Panc1 (cell line): ENCODE measurements at regions not wholly inside any gene's neighbourhood (a gene's known extent, or its start where the extent isn't known, plus 50 kb on each side); places are given as distances from the start of the nearest gene placed in this dataset.

ENCODE experiments used
- ATAC-seq: fragments of 200-7000 bp; cut with Tn5 transposase; 2 replicates; pipeline ENCODE4 v1.9.1; 2020; ENCODE audit warnings: mild to moderate bottlenecking, moderate library complexity
- BruUV-seq: library from RNA; stranded (reverse); fragments of 400-500 nt; replicated peaks from 2 replicates; lab custom pipeline; 2021; lab: Mats Ljungman, UMichigan
- CTCF ChIA-PET: fragments of 300-600 bp; sonication (Branson Sonifier 250); formaldehyde crosslinking; loops from one replicate; lab custom pipeline; 2022; ENCODE audit warnings: antibody characterized with exemption; lab: Charles Lee
- POLR2A ChIA-PET: fragments of 300-600 bp; sonication (Branson Sonifier 250); formaldehyde crosslinking; loops from one replicate; lab custom pipeline; 2022; ENCODE audit warnings: antibody characterized with exemption; lab: Charles Lee
- DNase-seq: peaks from one replicate; pipeline ENCODE4 v3.0.0-alpha.2; 2010; ENCODE audit warnings: low read depth, low spot score
- H3K27ac ChIP-seq: 2 replicates; pipeline ENCODE4 v1.5.1; 2011; ENCODE audit warnings: mild to moderate bottlenecking, low read length, inconsistent platforms
- H3K27me3 ChIP-seq: fragments of 200-500 bp; sonication (Bioruptor generic); 2 replicates; pipeline ENCODE4 v1.6.0; 2014; ENCODE audit warnings: low read length, inconsistent platforms; ENCODE audit not compliant: control insufficient read depth, insufficient read depth
- H3K36me3 ChIP-seq: fragments of 200-500 bp; sonication (Bioruptor generic); 2 replicates; pipeline ENCODE4 v1.5.1; 2014; ENCODE audit warnings: inconsistent platforms, mild to moderate bottlenecking, low read length, moderate library complexity; ENCODE audit not compliant: control insufficient read depth, insufficient read depth
- H3K4me1 ChIP-seq: 2 replicates; pipeline ENCODE4 v1.5.1; 2011; ENCODE audit warnings: inconsistent platforms, mild to moderate bottlenecking, low read length, moderate library complexity; ENCODE audit not compliant: control insufficient read depth, insufficient read depth
- H3K4me3 ChIP-seq, 2 experiments: 2 replicates each; pipeline ENCODE4 v1.5.1; 2011 to 2012; ENCODE audit warnings: low read depth in 2 of 2, low read length in 2 of 2, mild to moderate bottlenecking in 2 of 2, inconsistent platforms in 1 of 2, moderate library complexity in 1 of 2
- H3K9me3 ChIP-seq: fragments of 200-500 bp; sonication (Bioruptor generic); 2 replicates; pipeline ENCODE4 v1.5.1; 2014; ENCODE audit warnings: low read depth, mild to moderate bottlenecking, inconsistent platforms, low read length, moderate library complexity; ENCODE audit not compliant: control insufficient read depth, insufficient read depth
- POLR2AphosphoS5 ChIP-seq: IDR thresholded peaks from 2 replicates; pipeline ENCODE4 v1.6.1; 2012; ENCODE audit warnings: mild to moderate bottlenecking, low read depth, low read length, moderate library complexity
- SIN3A ChIP-seq: IDR thresholded peaks from 2 replicates; pipeline ENCODE4 v1.6.1; 2012; ENCODE audit warnings: low read depth, mild to moderate bottlenecking, low read length, moderate library complexity, borderline replicate concordance; ENCODE audit not compliant: insufficient read depth
- TCF7L2 ChIP-seq: IDR thresholded peaks from 2 replicates; pipeline ENCODE4 v1.6.1; 2011; ENCODE audit warnings: mild to moderate bottlenecking, low read depth, low read length, inconsistent platforms
- in situ Hi-C: cut with HindIII; loops from 2 replicates; pipeline ENCODE4 v1.10.0; 2016; ENCODE audit warnings: low sequenced_read_pairs, low pct_unique_long_range_greater_than_20kb
- intact Hi-C: fragments of 100-400 bp; cut with micrococcal nuclease; formaldehyde crosslinking; loops from one replicate; pipeline ENCODE4 v1.10.0; 2022; ENCODE audit not compliant: unreplicated experiment
- TF ChIP-seq, protein P1 (sequence below), 2 experiments: IDR thresholded peaks; 2 replicates each; pipeline ENCODE4 v1.6.1; 2011 to 2012; ENCODE audit warnings: low read depth in 2 of 2, control low read depth in 1 of 2, low read length in 1 of 2, mild to moderate bottlenecking in 1 of 2, moderate library complexity in 1 of 2; ENCODE audit not compliant: insufficient read depth in 1 of 2
- TF ChIP-seq, protein P2 (sequence below): fragments of 450-650 bp; IDR thresholded peaks from 2 replicates; pipeline ENCODE4 v1.5.1; 2017; ENCODE audit warnings: mild to moderate bottlenecking

DNA sequence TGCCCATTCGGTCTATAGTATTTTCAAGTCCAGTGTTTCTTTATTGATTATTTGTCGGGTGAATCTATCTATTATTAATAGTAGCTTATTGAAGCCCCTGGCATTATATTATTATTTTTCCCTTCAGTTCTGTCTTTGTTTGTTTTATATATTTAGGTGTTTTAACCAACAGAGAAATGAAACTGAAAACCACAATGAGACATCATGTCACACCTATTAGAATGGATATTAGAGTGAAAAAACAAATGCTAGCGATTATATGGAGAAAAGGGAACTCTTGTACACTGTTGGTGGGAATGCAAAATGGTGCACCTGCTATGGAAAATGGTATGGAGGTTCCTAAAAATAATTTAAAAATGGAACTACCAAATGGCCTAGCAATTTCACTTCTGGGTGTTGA lies 272.5 kb downstream of the ADAM29 start:
- H3K36me3 ChIP-seq, result no peaks in the 10 kb centered on the region
- no peaks in the 10 kb centered on the region for H3K27me3 ChIP-seq
- DNase-seq, result no peak
- in situ Hi-C loops (no loop called here), intact Hi-C loops (no loop called here)
- TF ChIP-seq POLR2AphosphoS5 (no peak), SIN3A (no peak), TCF7L2 (no peak)
- TF ChIP-seq, protein P1, sequence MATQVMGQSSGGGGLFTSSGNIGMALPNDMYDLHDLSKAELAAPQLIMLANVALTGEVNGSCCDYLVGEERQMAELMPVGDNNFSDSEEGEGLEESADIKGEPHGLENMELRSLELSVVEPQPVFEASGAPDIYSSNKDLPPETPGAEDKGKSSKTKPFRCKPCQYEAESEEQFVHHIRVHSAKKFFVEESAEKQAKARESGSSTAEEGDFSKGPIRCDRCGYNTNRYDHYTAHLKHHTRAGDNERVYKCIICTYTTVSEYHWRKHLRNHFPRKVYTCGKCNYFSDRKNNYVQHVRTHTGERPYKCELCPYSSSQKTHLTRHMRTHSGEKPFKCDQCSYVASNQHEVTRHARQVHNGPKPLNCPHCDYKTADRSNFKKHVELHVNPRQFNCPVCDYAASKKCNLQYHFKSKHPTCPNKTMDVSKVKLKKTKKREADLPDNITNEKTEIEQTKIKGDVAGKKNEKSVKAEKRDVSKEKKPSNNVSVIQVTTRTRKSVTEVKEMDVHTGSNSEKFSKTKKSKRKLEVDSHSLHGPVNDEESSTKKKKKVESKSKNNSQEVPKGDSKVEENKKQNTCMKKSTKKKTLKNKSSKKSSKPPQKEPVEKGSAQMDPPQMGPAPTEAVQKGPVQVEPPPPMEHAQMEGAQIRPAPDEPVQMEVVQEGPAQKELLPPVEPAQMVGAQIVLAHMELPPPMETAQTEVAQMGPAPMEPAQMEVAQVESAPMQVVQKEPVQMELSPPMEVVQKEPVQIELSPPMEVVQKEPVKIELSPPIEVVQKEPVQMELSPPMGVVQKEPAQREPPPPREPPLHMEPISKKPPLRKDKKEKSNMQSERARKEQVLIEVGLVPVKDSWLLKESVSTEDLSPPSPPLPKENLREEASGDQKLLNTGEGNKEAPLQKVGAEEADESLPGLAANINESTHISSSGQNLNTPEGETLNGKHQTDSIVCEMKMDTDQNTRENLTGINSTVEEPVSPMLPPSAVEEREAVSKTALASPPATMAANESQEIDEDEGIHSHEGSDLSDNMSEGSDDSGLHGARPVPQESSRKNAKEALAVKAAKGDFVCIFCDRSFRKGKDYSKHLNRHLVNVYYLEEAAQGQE (IDR thresholded peaks at IDR 0.05; ENCODE audit: insufficient read depth in 1 of 2, low read depth in 2 of 2, low read length in 1 of 2), result no peak
- TF ChIP-seq, protein P2, sequence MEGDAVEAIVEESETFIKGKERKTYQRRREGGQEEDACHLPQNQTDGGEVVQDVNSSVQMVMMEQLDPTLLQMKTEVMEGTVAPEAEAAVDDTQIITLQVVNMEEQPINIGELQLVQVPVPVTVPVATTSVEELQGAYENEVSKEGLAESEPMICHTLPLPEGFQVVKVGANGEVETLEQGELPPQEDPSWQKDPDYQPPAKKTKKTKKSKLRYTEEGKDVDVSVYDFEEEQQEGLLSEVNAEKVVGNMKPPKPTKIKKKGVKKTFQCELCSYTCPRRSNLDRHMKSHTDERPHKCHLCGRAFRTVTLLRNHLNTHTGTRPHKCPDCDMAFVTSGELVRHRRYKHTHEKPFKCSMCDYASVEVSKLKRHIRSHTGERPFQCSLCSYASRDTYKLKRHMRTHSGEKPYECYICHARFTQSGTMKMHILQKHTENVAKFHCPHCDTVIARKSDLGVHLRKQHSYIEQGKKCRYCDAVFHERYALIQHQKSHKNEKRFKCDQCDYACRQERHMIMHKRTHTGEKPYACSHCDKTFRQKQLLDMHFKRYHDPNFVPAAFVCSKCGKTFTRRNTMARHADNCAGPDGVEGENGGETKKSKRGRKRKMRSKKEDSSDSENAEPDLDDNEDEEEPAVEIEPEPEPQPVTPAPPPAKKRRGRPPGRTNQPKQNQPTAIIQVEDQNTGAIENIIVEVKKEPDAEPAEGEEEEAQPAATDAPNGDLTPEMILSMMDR, result no peak
- no peak for ATAC-seq
- no peak overlapping the region for H3K4me3 ChIP-seq
- H3K27ac ChIP-seq, result no peak overlapping the region
- ChIA-PET CTCF (no interaction called here), POLR2A (interaction anchor here (0.7 kb wide), 1 partner anchor 188 kb away, joined by 3 read pairs; no protein-coding TSS in a partner anchor)
- H3K9me3 ChIP-seq, result no peaks in the 10 kb centered on the region
- BruUV-seq, result no TSS peak
- H3K4me1 ChIP-seq, result no peaks in the 10 kb centered on the region

DNA sequence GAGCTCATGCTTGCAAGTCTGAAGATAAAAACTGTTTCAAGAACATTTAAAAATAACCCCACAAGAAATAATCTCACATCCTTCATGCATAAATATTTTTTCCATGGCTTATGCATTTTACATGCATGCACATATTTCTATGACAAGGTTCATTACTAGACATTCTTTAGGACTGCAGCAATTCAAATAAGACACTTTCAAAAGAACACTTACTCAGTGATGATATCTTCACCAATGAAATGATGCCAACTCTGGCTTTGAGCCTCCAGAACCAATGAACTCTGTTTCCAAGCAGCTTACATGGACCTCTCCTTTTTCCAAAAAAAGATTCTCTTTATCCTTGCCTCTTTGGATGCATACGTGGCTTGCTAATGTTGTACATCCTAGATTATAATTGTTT lies 279.9 kb downstream of the ADAM29 start:
- no peaks in the 10 kb centered on the region for H3K4me1 ChIP-seq
- intact Hi-C loops (no loop called here), in situ Hi-C loops (no loop called here)
- no peaks in the 10 kb centered on the region for H3K9me3 ChIP-seq
- TF ChIP-seq POLR2AphosphoS5 (no peak), SIN3A (no peak), TCF7L2 (no peak)
- TF ChIP-seq, protein P1 (IDR thresholded peaks at IDR 0.05; ENCODE audit: insufficient read depth in 1 of 2, low read depth in 2 of 2, low read length in 1 of 2), result no peak
- TF ChIP-seq, protein P2, result no peak
- ChIA-PET POLR2A (no interaction called here), CTCF (no interaction called here)
- no peaks in the 10 kb centered on the region for H3K36me3 ChIP-seq
- no peak for ATAC-seq
- no peak for DNase-seq
- no TSS peak for BruUV-seq
- no peak overlapping the region for H3K4me3 ChIP-seq
- no peak overlapping the region for H3K27ac ChIP-seq
- H3K27me3 ChIP-seq, result no peaks in the 10 kb centered on the region
